NCI-H146 treated with DMSO at 0.1 percent for 48 hours (cell line): ENCODE measurements at regions not wholly inside any gene's neighbourhood (a gene's known extent, or its start where the extent isn't known, plus 50 kb on each side); places are given as distances from the start of the nearest gene placed in this dataset.
"Not testable (repeated sequence)": the region's sequence is repeated elsewhere in the genome, so short reads cannot be mapped to it uniquely, and the experiment has no call there.

Experiments
- DNase-seq: peaks from one replicate; lab custom pipeline; 2025; ENCODE audit not compliant: unreplicated experiment; lab: John Stamatoyannopoulos, UW

DNA sequence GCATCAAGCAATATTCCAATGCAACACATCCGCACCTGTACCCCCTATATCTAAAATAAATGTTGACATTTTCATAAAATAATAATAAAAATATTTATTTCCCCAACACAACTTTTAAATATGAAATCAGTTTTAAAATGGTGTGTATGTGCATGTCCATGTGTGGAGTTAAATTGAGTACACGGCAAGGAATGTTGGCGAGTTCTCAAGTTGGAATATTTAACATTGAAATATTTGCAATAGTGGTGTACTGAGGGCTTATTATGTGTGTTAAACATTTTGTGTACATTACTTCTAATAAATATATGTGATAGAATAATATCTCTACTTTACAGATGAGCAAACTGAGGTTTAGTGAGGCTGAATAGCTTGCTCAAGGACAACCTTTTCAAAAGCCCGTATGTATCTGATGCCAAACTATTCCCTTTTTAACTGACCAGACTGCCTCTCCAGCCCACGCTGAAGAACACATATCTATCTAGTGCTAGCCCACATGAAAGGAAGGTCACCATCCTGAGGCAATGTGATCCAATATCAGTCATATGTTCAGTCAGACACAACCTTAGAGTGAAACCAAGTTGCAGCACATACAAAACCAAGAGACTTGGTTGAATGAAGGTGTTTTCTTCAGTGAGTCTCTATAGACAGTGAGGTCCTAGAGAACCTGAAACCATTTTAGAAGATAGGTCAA is 192.2 kb upstream of the CDH11 start:
- DNase-seq = no peak

DNA sequence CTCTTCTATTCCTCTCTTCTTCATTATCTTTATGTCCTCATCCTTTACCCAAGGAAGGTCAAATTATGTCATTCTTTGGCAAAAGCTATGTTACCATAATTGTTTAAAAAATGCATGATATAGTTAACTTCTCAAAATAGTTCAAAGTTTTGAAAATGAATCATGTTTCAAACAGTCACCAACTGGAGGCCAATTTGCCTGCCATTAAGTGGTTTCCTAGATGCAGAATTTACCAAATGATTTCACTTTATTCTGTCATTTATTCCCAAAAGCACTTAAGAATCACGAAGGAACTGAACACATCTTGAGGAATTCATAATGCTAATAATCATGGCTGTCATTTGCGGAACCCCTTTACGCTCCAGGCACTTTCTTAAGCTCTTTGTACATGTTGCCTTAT is 190.9 kb upstream of the CDH11 start:
- no peak for DNase-seq

GRCh38 chr16:65312071-65312470 is 190.2 kb upstream of the CDH11 start:
- no peak for DNase-seq

GRCh38 chr16:65310491-65310890 is 188.6 kb upstream of the CDH11 start:
- DNase-seq = not testable (repeated sequence)

GRCh38 chr16:65309354-65309753 is 187.5 kb upstream of the CDH11 start:
- no peak for DNase-seq

DNA sequence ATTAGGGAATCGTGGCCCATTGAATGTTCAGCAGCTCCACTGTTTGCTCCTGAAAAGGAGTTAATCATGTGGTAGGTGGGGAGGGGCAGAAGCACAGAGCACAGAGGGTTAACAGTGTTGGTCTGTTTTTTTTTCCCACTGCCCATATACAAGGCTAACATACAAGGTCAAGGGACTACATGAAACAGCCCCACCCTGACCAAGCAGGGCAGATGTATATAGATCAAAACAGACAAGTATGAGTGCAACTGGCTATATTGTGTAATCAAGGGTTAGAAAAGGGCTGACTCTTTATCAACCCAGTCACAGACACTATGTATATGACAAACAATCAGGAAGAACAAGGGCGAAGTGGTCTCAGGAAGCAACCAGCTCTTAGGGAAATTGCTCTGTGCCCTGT is 186.6 kb upstream of the CDH11 start:
- DNase-seq = no peak

DNA sequence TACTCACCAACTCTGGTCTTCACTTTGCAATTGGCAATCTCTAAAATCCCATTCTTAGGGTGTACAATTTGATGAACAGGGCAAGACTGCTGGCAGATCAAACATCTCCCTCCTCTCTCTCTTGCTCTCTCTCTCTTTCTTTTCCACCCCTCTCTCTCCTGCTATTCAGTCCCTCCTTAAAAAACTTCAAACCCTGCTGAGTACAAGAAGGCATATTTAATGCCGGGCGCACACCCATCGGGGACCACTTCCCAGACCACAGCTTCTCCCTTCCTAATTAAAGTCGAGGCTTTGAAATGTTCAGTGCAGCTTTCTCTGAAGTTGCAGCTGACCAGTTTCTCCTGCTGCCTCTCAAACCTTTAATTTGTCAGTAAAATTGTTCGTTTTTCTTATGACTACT is 185.4 kb upstream of the CDH11 start:
- DNase-seq = no peak

DNA sequence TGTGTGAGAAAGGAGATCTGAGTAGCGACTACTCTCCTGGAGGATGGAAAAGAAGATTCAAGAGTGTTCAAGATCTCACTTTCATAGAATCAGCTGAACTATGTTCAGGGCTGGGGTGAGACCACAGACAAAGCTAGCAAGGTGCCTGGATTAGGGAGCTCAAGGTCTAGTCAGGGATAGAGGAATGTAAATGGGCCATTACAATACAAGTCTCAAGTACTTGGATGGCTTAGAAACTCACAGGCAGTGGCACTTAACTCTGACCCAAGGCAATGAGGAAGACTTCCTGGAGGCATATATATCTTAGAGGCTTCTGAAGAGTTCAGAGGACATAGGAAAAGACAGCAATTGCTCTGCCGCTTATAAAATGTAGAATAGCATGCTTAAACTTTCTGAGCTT is 184.9 kb upstream of the CDH11 start:
- no peak for DNase-seq

DNA sequence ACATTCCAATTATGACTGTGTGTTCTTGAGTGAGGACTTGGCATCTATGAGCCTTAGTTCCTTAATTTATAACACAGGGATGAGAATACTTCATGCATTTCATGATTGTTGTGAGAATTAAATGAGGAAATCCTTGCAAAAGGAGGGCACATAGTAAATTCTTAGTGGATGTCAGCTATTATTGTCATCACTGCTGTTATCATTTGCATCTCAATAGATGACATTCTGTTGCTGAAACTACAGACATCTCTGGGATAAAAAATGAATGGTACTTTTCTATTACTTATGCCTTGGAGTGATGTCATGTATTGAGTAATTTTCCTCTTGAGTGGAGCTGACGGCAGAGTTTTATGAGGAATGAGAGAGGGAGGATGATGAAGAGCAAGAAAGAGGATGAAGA is 184.4 kb upstream of the CDH11 start:
- DNase-seq = no peak

GRCh38 chr16:65305266-65305959 is 183.6 kb upstream of the CDH11 start:
- DNase-seq = no peak

- no peak for DNase-seq
Observed at GRCh38 chr16:65301029-65301428, 179.2 kb upstream of the CDH11 start.

GRCh38 chr16:65297453-65297852 is 175.6 kb upstream of the CDH11 start:
- DNase-seq = no peak

DNA sequence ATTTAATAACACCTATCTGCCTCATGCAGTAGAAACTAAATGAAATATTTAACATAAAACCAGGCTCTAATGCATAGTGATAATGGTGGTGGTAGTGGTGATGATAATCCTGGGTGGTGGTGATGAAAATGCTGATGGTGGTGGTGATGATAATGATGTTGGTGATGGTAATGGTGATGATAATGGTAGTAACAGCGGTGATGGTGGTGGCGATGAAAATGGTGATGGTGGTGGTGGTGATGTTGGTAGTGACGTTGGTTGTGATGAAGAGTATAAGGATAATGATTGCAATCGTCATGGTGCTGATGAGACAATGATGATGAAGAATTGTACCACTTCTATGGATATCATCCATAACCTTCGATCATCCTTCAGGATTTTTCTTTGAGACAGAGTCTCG is 173.7 kb upstream of the CDH11 start:
- DNase-seq = no peak

GRCh38 chr16:65294708-65295107 is 172.8 kb upstream of the CDH11 start:
- DNase-seq = no peak

DNA sequence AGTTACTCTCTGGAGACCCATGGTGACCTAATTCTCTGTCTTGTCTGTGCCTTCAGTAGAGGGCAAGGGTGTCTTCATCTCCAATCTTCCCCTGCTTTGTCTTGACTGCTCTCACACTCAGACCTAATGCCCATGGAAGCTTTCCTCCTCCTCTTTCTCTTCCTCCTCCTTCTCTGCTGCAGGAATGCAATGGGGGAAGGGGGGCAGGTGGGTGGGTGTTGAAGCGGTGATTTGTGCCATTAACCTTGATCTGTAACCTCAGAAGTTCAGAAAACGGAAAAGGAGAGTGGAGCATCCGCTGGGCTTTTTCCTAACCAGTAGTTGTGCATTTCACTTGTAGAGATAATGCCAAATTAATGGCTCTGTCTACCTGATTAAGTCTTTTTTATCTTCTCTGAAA is 172.3 kb upstream of the CDH11 start:
- no peak for DNase-seq

DNA sequence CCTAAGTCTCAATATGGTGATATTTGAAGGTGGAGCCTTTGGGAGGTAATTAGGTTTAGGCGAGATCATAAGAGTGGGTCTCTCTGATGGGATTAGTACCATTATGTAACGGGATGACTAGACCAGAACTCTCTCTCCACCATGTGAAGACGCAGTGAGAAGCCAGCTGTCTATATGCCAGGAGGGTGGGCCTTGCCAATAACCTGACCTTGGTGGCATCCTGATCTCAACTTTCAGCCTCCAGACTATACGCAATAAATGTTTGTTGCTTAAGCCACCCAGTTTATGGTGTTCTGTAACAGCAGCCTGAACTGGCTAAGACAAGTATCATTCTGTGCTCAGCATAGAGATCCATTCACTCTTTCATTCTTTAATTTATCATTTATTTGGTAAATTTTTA is 167.2 kb upstream of the CDH11 start:
- DNase-seq = no peak

DNA sequence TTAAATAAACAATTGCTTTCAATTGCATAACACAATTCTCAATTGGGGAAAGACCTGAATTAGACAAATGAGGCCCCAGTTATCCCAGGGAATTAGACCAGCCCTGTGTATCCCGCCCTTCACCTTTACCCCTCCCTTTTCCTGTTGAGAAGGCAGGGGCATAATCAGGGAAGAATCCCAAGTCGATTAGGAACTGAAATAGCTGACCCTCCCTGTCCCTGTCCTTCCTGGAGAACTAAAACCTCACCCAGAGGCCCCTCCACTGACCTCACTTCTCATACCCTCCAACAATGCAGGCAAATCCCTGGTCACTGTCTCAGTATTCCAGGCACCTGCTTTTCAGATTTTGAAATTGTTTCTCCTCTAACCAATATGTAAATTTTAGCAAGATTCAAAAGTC is 165.4 kb upstream of the CDH11 start:
- DNase-seq = no peak

DNA sequence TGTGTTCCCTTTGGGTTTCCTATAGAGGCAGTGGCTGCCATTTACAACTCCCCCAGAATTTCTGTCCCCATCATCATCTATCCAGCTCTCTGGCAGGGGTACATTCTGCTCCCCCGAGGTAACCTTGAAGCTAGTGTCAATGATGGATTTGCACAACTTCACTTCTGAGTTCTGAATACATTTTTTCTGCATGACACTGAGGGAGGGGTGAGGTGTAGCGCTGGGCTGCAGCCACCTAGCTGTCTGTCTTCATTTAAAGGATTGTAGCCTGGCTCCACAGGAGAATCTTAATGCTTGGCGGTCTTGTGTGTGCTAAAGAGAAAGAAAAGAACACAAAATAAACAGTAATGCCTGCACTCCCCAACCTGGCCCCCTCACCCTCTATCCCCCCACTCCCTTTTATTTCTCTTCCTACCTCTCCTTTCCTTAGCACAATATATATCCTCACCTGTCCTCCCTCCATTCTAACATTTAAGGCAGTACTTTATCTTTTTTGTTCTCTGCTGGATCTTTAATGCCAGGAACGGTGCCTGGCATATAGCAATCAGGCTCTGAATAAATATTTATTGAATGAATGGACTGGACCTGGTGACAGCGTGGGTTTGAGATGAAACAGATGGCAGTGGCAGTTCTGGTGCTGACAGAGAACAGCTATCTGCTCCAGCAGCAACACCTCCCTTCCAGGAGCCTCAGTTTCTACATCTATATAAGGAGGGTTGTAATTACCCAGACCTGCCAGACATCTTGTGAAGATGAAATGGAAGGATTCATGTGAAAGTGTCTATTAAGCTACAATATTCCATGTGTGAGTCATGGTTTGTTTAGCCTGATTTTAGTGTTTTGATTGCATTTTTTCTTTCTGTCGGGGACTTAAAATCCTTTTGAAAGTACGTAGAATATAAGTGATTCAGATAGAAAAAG is 163.5 kb upstream of the CDH11 start:
- no peak for DNase-seq

DNA sequence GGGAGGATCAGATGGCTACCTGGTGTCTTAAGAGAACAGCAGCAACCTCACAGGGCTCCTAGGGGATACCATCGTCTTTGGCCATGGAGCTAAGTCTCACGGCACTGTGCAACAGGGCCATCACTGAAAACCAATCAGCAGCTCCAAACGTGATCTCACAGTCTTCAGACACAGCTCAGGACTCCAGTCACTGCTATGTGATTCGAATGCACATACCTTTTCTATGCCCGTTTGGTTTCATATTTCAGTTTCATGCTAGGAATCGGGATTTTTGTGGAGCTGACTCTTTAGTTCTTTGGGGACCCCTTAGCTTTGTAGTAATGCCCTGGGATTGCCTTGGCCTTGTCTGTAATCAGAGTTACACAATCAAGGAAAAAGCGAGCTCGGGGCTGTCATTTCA is 162.8 kb upstream of the CDH11 start:
- no peak for DNase-seq

- DNase-seq = no peak
Observed at GRCh38 chr16:65283181-65283651, 161.4 kb upstream of the CDH11 start.

DNA sequence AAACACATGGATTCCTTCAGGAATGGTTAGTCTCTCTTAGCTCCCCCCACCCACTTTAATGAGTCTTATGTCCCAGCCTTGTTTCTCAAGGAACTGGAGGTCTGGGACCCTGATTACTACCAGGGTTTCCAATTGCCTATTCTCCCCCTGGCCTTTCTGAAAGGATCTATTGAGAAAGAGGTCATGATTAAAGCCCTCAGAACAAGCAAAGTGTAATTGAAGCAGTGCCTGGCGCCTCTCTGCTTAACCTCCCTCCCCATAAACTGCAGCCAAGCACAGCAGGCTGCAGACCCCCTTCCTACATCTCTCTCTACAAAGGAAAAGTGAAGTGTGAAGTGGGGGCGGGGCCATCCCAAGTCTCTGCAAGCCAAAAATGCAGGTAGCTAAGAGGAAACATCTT is 159.7 kb upstream of the CDH11 start:
- no peak for DNase-seq
